ENCODE measurements at regions not wholly inside any gene's neighbourhood (a gene's known extent, or its start where the extent isn't known, plus 50 kb on each side); places are given as distances from the start of the nearest gene placed in this dataset.
A peak's percentile ranks its signal among the peaks of the same experiment; 100 is the strongest.

DNA sequence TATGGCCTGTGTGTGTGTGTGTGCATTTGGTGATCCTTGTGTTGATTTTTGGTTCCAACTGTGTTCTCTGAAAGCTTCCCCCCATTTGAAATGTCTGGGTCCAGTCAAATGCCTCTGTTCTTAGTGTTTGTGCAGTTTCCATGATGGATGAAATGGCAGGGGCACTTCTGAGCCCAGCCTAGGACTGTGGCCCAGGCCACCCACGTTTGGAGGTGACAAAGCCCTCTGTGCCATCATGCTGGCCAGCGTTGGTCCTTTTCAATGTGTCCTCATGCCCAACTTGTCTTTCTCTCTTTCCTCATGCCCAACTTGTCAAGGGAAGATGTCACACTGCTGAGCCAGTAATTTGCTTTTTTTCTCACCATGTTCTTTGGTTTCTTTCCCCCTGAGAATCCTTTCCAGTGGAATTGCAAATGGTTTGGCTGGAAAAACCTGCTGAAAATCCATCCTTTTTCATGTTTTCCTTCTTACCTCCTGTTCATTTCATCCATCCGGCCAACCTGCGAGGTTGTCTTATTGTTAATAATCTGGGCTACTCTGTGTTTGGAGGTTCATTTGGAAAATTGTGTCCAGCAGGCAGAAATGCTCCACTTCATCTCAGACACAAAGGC, 113.7 kb upstream of the NAV2 start:
- Histone ChIP-seq H3K4me1 (peaks cover 0 to 20% (median 13%) of the 10 kb centered on the region in 12 donors), H3K9me3 (no peaks in the 10 kb centered on the region), H3K36me3 (no peaks in the 10 kb centered on the region), H3K27me3 (no peaks in the 10 kb centered on the region), H3K4me3 (no peak overlapping the region), H3K27ac (no peak overlapping the region)
- intact Hi-C loops (cut with DNase I) = no loop called here
- TF ChIP-seq POLR2A (IDR thresholded peaks at IDR 0.05) = no peak
- TF ChIP-seq, protein P1, sequence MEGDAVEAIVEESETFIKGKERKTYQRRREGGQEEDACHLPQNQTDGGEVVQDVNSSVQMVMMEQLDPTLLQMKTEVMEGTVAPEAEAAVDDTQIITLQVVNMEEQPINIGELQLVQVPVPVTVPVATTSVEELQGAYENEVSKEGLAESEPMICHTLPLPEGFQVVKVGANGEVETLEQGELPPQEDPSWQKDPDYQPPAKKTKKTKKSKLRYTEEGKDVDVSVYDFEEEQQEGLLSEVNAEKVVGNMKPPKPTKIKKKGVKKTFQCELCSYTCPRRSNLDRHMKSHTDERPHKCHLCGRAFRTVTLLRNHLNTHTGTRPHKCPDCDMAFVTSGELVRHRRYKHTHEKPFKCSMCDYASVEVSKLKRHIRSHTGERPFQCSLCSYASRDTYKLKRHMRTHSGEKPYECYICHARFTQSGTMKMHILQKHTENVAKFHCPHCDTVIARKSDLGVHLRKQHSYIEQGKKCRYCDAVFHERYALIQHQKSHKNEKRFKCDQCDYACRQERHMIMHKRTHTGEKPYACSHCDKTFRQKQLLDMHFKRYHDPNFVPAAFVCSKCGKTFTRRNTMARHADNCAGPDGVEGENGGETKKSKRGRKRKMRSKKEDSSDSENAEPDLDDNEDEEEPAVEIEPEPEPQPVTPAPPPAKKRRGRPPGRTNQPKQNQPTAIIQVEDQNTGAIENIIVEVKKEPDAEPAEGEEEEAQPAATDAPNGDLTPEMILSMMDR (IDR thresholded peaks at IDR 0.05) = no peak
- 89 to 93% (median 92%) methylated on average over 4 of the region's 4 CpGs for WGBS, 4 donors
- DNase-seq (no peak), ATAC-seq (no peak)

DNA sequence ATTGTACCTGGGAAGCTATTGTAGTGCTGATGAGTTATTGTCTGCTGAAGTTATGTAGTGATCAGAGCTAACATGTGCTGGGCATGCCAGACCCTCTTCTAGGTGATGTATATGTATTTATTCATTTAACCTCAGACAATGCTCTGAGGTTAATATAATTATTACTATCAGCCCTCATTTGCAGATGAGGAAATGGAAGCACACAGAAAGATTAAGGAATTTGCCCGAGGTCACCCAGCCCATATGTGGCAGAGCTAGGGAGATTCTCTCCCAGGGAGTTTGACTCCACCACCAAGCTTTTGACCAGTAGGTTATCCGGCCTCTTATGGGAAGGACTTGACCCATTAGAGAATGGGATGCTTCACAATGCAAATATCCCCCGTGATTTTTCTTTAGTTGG, 114.2 kb upstream of the NAV2 start:
- DNase-seq (no peak), ATAC-seq (no peak)
- TF ChIP-seq, protein P1 (IDR thresholded peaks at IDR 0.05) = no peak
- no peak for TF ChIP-seq POLR2A (IDR thresholded peaks at IDR 0.05)
- 59 to 75% (median 61%) methylated on average over 3 of the region's 3 CpGs for WGBS, 4 donors
- no peaks in the 10 kb centered on the region for H3K27me3 ChIP-seq
- H3K27ac ChIP-seq = no peak overlapping the region
- no peaks in the 10 kb centered on the region for H3K9me3 ChIP-seq
- H3K36me3 ChIP-seq = no peaks in the 10 kb centered on the region
- no peak overlapping the region for H3K4me3 ChIP-seq
- H3K4me1 ChIP-seq = peaks cover 0 to 20% (median 13%) of the 10 kb centered on the region in 12 donors
- intact Hi-C loops (cut with DNase I) = no loop called here

GRCh38 chr11:19597876-19598275, 114.8 kb upstream of the NAV2 start:
- Histone ChIP-seq H3K36me3 (no peaks in the 10 kb centered on the region), H3K4me1 (peaks cover 0 to 26% (median 13%) of the 10 kb centered on the region in 12 donors), H3K27me3 (no peaks in the 10 kb centered on the region), H3K27ac (no peak overlapping the region), H3K4me3 (no peak overlapping the region), H3K9me3 (no peaks in the 10 kb centered on the region)
- WGBS, 4 donors = 87 to 100% (median 93%) methylated on average over 4 to 5 of the region's 5 CpGs
- intact Hi-C loops (cut with DNase I) = no loop called here
- no peak for TF ChIP-seq POLR2A (IDR thresholded peaks at IDR 0.05)
- TF ChIP-seq, protein P1 (IDR thresholded peaks at IDR 0.05) = no peak
- DNase-seq (no peak), ATAC-seq (no peak)

DNA sequence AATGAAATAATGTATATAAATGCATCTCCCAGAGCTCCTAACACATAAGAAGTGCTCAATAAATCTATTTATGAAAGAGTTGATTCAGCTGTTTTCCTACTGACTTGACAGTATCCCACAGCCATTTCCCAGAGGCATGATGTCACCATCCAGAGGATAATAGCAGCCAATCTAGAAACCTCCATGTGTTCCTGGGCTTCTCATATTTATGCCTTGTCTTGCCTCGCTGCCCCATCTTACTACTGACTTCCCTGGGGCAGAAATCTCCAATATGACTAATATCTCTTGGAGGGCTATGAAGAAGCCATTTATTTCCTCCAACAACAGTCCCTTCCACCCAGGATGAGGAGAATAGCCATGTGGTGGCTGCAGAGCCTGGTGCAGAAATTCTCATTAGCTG, 115.4 kb upstream of the NAV2 start:
- 81 to 84% (median 82%) methylated on average over 1 of the region's 1 CpG for WGBS, 4 donors
- intact Hi-C loops (cut with DNase I) = no loop called here
- ATAC-seq = peak in 1 of 4 donors; percentile 50

More for the DNA sequence above, 115.4 kb upstream of the NAV2 start:
- Histone ChIP-seq H3K4me3 (no peak overlapping the region), H3K27me3 (no peaks in the 10 kb centered on the region), H3K27ac (peak overlapping the region in 1 of 12 donors; percentile 90), H3K36me3 (no peaks in the 10 kb centered on the region), H3K4me1 (peaks cover 0 to 28% (median 13%) of the 10 kb centered on the region in 12 donors), H3K9me3 (no peaks in the 10 kb centered on the region)
- no peak for DNase-seq
- no peak for TF ChIP-seq POLR2A (IDR thresholded peaks at IDR 0.05)
- TF ChIP-seq, protein P1 (IDR thresholded peaks at IDR 0.05) = no peak
